ENCODE measurements at regions not wholly inside any gene's neighbourhood (a gene's known extent, or its start where the extent isn't known, plus 50 kb on each side); places are given as distances from the start of the nearest gene placed in this dataset.

DNA sequence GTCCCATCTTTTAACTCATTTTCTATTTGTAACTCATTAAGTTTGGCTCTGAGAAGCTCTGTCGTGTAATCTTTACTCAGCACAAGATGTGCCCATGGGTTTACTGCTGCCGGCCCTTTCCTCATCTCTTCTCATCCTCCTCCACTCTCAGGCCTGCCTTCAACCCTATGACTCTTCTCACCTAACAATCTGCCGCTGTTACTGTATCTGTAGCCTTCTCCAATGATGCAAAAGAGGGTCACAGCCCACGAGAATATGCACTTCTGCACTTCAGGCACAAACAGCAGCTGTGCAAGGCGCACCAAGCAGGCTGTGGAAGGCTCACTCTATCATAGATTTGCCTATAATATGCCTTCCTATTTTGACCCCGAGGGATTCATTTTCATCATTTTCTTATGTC, 546.5 kb upstream of the GALNTL6 start:
- Histone ChIP-seq H3K4me3 (no peak overlapping the region), H3K9me3 (no peaks in the 10 kb centered on the region), H3K36me3 (no peaks in the 10 kb centered on the region), H3K27me3 (no peaks in the 10 kb centered on the region), H3K4me1 (no peaks in the 10 kb centered on the region), H3K27ac (no peak overlapping the region)
- TF ChIP-seq POLR2A (IDR thresholded peaks at IDR 0.05) (no peak), EP300 (IDR thresholded peaks at IDR 0.05) (no peak), POLR2AphosphoS5 (IDR thresholded peaks at IDR 0.05) (no peak)
- TF ChIP-seq, protein P1, sequence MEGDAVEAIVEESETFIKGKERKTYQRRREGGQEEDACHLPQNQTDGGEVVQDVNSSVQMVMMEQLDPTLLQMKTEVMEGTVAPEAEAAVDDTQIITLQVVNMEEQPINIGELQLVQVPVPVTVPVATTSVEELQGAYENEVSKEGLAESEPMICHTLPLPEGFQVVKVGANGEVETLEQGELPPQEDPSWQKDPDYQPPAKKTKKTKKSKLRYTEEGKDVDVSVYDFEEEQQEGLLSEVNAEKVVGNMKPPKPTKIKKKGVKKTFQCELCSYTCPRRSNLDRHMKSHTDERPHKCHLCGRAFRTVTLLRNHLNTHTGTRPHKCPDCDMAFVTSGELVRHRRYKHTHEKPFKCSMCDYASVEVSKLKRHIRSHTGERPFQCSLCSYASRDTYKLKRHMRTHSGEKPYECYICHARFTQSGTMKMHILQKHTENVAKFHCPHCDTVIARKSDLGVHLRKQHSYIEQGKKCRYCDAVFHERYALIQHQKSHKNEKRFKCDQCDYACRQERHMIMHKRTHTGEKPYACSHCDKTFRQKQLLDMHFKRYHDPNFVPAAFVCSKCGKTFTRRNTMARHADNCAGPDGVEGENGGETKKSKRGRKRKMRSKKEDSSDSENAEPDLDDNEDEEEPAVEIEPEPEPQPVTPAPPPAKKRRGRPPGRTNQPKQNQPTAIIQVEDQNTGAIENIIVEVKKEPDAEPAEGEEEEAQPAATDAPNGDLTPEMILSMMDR (IDR thresholded peaks at IDR 0.05): no peak
- intact Hi-C loops (cut with DNase I; ENCODE audit: low total_unique reads): no loop called here
- DNase-seq: peak in 1 of 2 donors; percentile 4
- WGBS, 5 donors: 60 to 65% (median 65%) methylated on average over 6 of the region's 6 CpGs

DNA sequence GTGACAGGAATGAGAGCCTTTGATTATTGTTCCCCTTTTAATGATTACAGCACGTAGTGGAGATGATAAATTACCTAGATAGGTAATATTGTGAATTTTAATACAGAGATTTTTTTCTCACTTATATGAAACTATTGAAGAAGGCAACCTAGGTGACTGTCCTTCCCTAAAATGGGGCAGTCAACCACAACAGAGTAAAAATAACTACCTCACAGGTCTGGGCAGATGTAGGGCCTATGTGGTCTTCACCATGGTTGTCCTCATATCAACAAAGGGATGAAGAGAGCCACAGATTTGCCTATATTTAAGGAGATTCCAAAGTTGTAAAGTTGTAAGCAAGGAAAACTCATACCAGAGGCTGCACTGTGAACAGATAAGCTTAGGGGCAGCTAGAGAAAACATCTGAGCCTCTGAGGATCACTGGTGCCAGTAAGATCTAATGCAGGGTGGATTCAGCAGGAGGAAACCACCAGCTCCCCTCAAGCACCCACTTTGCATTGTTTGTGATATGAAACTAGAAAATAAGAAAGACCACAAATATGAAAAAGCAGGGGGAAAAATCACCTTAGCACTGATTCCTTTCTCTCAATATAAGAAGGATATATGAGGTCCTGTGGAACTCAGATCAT, 547.9 kb upstream of the GALNTL6 start:
- 42 to 63% (median 56%) methylated on average over 1 of the region's 1 CpG for WGBS, 5 donors
- intact Hi-C loops (cut with DNase I; ENCODE audit: low total_unique reads): no loop called here
- no peak for TF ChIP-seq POLR2A (IDR thresholded peaks at IDR 0.05)
- no peak for TF ChIP-seq EP300 (IDR thresholded peaks at IDR 0.05)
- no peak for TF ChIP-seq POLR2AphosphoS5 (IDR thresholded peaks at IDR 0.05)
- TF ChIP-seq, protein P1 (IDR thresholded peaks at IDR 0.05): no peak

DNA sequence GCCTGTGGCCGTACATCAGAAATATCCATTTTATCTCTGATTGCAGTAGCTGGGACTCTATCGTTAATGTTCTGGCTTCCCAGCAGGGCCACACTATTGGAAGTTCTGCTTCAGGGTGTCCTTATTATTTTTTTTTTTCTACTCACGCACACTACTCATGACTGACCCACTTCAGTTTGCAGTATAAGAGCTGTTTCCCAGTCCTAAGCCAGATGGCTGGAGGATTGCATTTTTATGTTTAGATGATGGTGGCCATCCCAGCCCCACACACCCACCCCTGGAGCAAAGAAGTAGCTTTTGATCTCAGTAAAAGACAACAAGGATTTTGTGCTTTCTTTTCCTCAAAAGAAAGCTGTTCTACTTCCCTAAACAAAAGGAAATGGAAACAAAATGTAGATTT, 557.0 kb upstream of the GALNTL6 start:
- WGBS, 5 donors: 71 to 89% (median 82%) methylated on average over 3 of the region's 3 CpGs
- no peak for DNase-seq
- TF ChIP-seq EP300 (IDR thresholded peaks at IDR 0.05) (no peak), POLR2A (IDR thresholded peaks at IDR 0.05) (no peak), POLR2AphosphoS5 (IDR thresholded peaks at IDR 0.05) (no peak)
- TF ChIP-seq, protein P1 (IDR thresholded peaks at IDR 0.05): no peak

More for the DNA sequence above, 547.9 kb upstream of the GALNTL6 start:
- Histone ChIP-seq H3K4me1 (no peaks in the 10 kb centered on the region), H3K27me3 (no peaks in the 10 kb centered on the region), H3K4me3 (no peak overlapping the region), H3K9me3 (no peaks in the 10 kb centered on the region), H3K27ac (no peak overlapping the region), H3K36me3 (no peaks in the 10 kb centered on the region)
- DNase-seq: no peak

DNA sequence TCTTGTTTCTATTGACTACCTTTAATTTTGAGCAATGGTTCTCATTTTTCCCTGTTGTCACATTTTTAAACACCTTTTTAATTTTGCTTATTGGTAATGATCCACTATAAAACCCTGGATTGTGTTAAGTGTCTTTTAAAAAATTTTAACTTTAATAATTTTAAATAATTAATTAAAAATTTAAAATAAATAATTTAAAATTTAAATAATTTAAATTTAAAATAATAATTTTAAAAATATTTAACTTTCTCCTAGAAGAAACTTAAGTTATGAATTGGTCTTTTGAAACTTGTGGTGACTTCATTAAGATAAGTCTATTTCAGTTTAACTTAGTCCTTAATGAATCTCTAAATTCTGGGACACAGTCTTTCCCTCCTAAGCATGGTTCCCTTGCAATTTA, 566.3 kb upstream of the GALNTL6 start:
- no peak for DNase-seq
- H3K27me3 ChIP-seq: no peaks in the 10 kb centered on the region
- no peak for TF ChIP-seq POLR2AphosphoS5 (IDR thresholded peaks at IDR 0.05)
- TF ChIP-seq, protein P1 (IDR thresholded peaks at IDR 0.05): no peak
- TF ChIP-seq EP300 (IDR thresholded peaks at IDR 0.05): no peak
- TF ChIP-seq POLR2A (IDR thresholded peaks at IDR 0.05): no peak
- H3K4me3 ChIP-seq: no peak overlapping the region
- intact Hi-C loops (cut with DNase I; ENCODE audit: low total_unique reads): no loop called here
- H3K4me1 ChIP-seq: no peaks in the 10 kb centered on the region
- H3K9me3 ChIP-seq: no peaks in the 10 kb centered on the region
- H3K27ac ChIP-seq: no peak overlapping the region
- no peaks in the 10 kb centered on the region for H3K36me3 ChIP-seq

More for the DNA sequence above, 557.0 kb upstream of the GALNTL6 start:
- intact Hi-C loops (cut with DNase I; ENCODE audit: low total_unique reads): no loop called here
- Histone ChIP-seq H3K27ac (no peak overlapping the region), H3K36me3 (no peaks in the 10 kb centered on the region), H3K4me1 (no peaks in the 10 kb centered on the region), H3K4me3 (no peak overlapping the region), H3K9me3 (peaks cover 0 to 8% (median 3%) of the 10 kb centered on the region in 4 donors), H3K27me3 (no peaks in the 10 kb centered on the region)
